ENCODE measurements at regions not wholly inside any gene's neighbourhood (a gene's known extent, or its start where the extent isn't known, plus 50 kb on each side); places are given as distances from the start of the nearest gene placed in this dataset.

DNA sequence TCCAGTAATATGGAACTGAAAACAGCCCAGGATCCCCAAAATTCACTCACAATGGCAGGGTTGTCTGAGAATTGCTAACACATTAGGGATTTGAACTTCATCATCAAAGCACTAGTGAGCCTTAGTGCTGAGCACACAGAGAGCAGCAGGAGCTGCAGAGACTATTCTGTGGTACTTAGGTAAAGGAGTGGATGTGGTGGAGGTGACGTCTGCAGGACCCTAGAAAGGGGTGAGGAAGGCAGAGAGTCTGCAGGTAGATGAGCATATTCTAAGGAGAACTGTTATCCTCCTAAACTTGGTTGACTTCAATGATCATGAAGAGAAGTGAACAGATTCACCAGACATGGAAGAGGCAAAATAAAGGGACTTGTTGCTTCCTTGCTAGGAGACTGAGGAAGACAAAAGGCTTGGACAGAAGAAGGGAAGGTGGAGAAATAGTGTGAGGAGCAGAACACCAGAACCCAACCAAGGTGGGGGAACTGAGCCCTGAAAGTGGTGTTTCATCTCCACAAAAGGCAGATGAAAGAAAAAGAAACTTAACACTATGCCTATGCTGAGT lies 1164.0 kb downstream of the TMEM121 start:
- Histone ChIP-seq H3K36me3 (replicated peaks in 1 of 2; ENCODE audit: control insufficient read depth in 1 of 2, insufficient read depth in 2 of 2, low read length in 2 of 2) (no peaks in the 10 kb centered on the region), H3K27ac (ENCODE audit: extremely low read length, insufficient read depth, low read length) (no peak overlapping the region), H3K9me3 (ENCODE audit: low read length) (peaks cover 11% of the 10 kb centered on the region), H3K4me1 (ENCODE audit: insufficient read depth, low read length) (no peaks in the 10 kb centered on the region), H3K79me2 (ENCODE audit: insufficient read depth, low read length) (no peaks in the 10 kb centered on the region), H4K20me1 (ENCODE audit: insufficient read depth, low read length) (no peaks in the 10 kb centered on the region), H3K4me2 (ENCODE audit: low read depth, low read length) (no peak overlapping the region), H3K4me3 (replicated peaks in 1 of 3; ENCODE audit: insufficient read depth in 1 of 3, low read depth in 2 of 3, low read length in 3 of 3) (no peak overlapping the region), H3K9ac (ENCODE audit: insufficient read depth, low read depth, low read length) (no peak overlapping the region), H3K27me3 (ENCODE audit: control insufficient read depth in 1 of 2, insufficient read depth in 2 of 2, low read length in 2 of 2) (no peaks in the 10 kb centered on the region), H2AFZ (ENCODE audit: low read length) (no peak overlapping the region)
- ATAC-seq: no peak
- 6% methylated on average over 1 of the region's 1 CpG for WGBS (ENCODE audit: low lambda C conversion rate)
- intact Hi-C loops (cut with micrococcal nuclease; ENCODE audit: unreplicated experiment): no loop called here
- no peak for DNase-seq (ENCODE audit: low spot score)
- TF ChIP-seq TSC22D2 (CRISPR knock-in tag; IDR thresholded peaks at IDR 0.05; ENCODE audit: borderline replicate concordance) (no peak), ZC3H4 (CRISPR knock-in tag; IDR thresholded peaks at IDR 0.05; ENCODE audit: borderline replicate concordance) (no peak), CBX5 (CRISPR knock-in tag; IDR thresholded peaks at IDR 0.05; ENCODE audit: borderline replicate concordance) (no peak)
- TF ChIP-seq, protein P1, sequence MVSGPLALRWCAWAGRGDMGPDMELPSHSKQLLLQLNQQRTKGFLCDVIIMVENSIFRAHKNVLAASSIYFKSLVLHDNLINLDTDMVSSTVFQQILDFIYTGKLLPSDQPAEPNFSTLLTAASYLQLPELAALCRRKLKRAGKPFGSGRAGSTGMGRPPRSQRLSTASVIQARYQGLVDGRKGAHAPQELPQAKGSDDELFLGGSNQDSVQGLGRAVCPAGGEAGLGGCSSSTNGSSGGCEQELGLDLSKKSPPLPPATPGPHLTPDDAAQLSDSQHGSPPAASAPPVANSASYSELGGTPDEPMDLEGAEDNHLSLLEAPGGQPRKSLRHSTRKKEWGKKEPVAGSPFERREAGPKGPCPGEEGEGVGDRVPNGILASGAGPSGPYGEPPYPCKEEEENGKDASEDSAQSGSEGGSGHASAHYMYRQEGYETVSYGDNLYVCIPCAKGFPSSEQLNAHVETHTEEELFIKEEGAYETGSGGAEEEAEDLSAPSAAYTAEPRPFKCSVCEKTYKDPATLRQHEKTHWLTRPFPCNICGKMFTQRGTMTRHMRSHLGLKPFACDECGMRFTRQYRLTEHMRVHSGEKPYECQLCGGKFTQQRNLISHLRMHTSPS (CRISPR knock-in tag; IDR thresholded peaks at IDR 0.05; ENCODE audit: low read depth): no peak
- no TSS peak for BruUV-seq (replicated peaks)
- in situ Hi-C loops (cut with HindIII; ENCODE audit: extremely low pct_ligation_motif_present, low pct_unique_long_range_greater_than_20kb): no loop called here
- FAIRE-seq: no peak
- ChIA-PET CTCF (ENCODE audit: low intra/inter-chr PET ratio, low total read pairs) (interaction anchor here (2.0 kb wide), 1 partner anchor 26 kb away, joined by 7 read pairs; no protein-coding TSS in a partner anchor), POLR2A (no interaction called here)

- BruUV-seq (replicated peaks): no TSS peak
- Histone ChIP-seq H3K9me3 (ENCODE audit: low read length) (peaks cover 11% of the 10 kb centered on the region), H4K20me1 (ENCODE audit: insufficient read depth, low read length) (no peaks in the 10 kb centered on the region), H3K4me3 (replicated peaks in 1 of 3; ENCODE audit: insufficient read depth in 1 of 3, low read depth in 2 of 3, low read length in 3 of 3) (no peak overlapping the region), H2AFZ (ENCODE audit: low read length) (no peak overlapping the region), H3K4me2 (ENCODE audit: low read depth, low read length) (no peak overlapping the region), H3K4me1 (ENCODE audit: insufficient read depth, low read length) (no peaks in the 10 kb centered on the region), H3K27me3 (ENCODE audit: control insufficient read depth in 1 of 2, insufficient read depth in 2 of 2, low read length in 2 of 2) (no peaks in the 10 kb centered on the region), H3K9ac (ENCODE audit: insufficient read depth, low read depth, low read length) (no peak overlapping the region), H3K36me3 (replicated peaks in 1 of 2; ENCODE audit: control insufficient read depth in 1 of 2, insufficient read depth in 2 of 2, low read length in 2 of 2) (no peaks in the 10 kb centered on the region), H3K27ac (ENCODE audit: extremely low read length, insufficient read depth, low read length) (no peak overlapping the region), H3K79me2 (ENCODE audit: insufficient read depth, low read length) (no peaks in the 10 kb centered on the region)
- ChIA-PET POLR2A (no interaction called here), CTCF (ENCODE audit: low intra/inter-chr PET ratio, low total read pairs) (interaction anchor here (0.7 to 2.0 kb wide), 4 partner anchors 27 to 191 kb away, joined by 3 to 9 read pairs (median 8); no protein-coding TSS in a partner anchor)
- in situ Hi-C loops (cut with HindIII; ENCODE audit: extremely low pct_ligation_motif_present, low pct_unique_long_range_greater_than_20kb): no loop called here
- no peak for ATAC-seq
- TF ChIP-seq, protein P2, sequence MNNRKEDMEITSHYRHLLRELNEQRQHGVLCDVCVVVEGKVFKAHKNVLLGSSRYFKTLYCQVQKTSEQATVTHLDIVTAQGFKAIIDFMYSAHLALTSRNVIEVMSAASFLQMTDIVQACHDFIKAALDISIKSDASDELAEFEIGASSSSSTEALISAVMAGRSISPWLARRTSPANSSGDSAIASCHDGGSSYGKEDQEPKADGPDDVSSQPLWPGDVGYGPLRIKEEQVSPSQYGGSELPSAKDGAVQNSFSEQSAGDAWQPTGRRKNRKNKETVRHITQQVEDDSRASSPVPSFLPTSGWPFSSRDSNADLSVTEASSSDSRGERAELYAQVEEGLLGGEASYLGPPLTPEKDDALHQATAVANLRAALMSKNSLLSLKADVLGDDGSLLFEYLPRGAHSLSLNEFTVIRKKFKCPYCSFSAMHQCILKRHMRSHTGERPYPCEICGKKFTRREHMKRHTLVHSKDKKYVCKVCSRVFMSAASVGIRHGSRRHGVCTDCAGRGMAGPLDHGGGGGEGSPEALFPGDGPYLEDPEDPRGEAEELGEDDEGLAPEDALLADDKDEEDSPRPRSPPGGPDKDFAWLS (CRISPR knock-in tag; IDR thresholded peaks at IDR 0.05; ENCODE audit: borderline replicate concordance): no peak
- TF ChIP-seq, protein P3, sequence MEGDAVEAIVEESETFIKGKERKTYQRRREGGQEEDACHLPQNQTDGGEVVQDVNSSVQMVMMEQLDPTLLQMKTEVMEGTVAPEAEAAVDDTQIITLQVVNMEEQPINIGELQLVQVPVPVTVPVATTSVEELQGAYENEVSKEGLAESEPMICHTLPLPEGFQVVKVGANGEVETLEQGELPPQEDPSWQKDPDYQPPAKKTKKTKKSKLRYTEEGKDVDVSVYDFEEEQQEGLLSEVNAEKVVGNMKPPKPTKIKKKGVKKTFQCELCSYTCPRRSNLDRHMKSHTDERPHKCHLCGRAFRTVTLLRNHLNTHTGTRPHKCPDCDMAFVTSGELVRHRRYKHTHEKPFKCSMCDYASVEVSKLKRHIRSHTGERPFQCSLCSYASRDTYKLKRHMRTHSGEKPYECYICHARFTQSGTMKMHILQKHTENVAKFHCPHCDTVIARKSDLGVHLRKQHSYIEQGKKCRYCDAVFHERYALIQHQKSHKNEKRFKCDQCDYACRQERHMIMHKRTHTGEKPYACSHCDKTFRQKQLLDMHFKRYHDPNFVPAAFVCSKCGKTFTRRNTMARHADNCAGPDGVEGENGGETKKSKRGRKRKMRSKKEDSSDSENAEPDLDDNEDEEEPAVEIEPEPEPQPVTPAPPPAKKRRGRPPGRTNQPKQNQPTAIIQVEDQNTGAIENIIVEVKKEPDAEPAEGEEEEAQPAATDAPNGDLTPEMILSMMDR (CRISPR knock-in tag; IDR thresholded peaks at IDR 0.05): peak; percentile 14; the same call in 1 of the 2 replicates
- peak; percentile 93; the same call in 1 of the 2 replicates for TF ChIP-seq SETDB1 (CRISPR knock-in tag; IDR thresholded peaks at IDR 0.05; ENCODE audit: borderline replicate concordance)
- WGBS (ENCODE audit: low lambda C conversion rate): 25% methylated on average over 4 of the region's 13 CpGs
- peak; percentile 8 for DNase-seq (ENCODE audit: low spot score)
- FAIRE-seq: no peak
- intact Hi-C loops (cut with micrococcal nuclease; ENCODE audit: unreplicated experiment): no loop called here
Measured at GRCh38 chr14:106691601-106692291, 1165.4 kb downstream of the TMEM121 start.

All from HepG2 (cell line).